Activated CD8-positive, alpha-beta memory T cell treated with anti-CD3 and anti-CD28 coated beads for 4 hours (primary cell): ENCODE measurements at regions not wholly inside any gene's neighbourhood (a gene's known extent, or its start where the extent isn't known, plus 50 kb on each side); places are given as distances from the start of the nearest gene placed in this dataset.
"Not testable (repeated sequence)": the region's sequence is repeated elsewhere in the genome, so short reads cannot be mapped to it uniquely, and the experiment has no call there.

Experiments
- DNase-seq, 2 donors: peaks; one replicate each; pipeline ENCODE4 v3.0.0-alpha.2; 2020; ENCODE audit warnings: low read depth in 2 of 2

- no peak for DNase-seq
Measured at GRCh38 chr18:10352671-10353070, 101.8 kb upstream of the APCDD1 start.

GRCh38 chr18:10353791-10354190, 100.6 kb upstream of the APCDD1 start:
- no peak for DNase-seq

GRCh38 chr18:10354241-10354811, 100.1 kb upstream of the APCDD1 start:
- DNase-seq: no peak

GRCh38 chr18:10354890-10355289, 99.5 kb upstream of the APCDD1 start:
- DNase-seq: no peak

GRCh38 chr18:10356999-10357398, 97.4 kb upstream of the APCDD1 start:
- not testable (repeated sequence) for DNase-seq

GRCh38 chr18:10361660-10362059, 92.8 kb upstream of the APCDD1 start:
- DNase-seq: no peak

- no peak for DNase-seq
Measured at GRCh38 chr18:10365021-10365500, 89.4 kb upstream of the APCDD1 start.

- no peak for DNase-seq
Measured at GRCh38 chr18:10365901-10366300, 88.5 kb upstream of the APCDD1 start.

- no peak for DNase-seq
Measured at GRCh38 chr18:10367836-10368235, 86.6 kb upstream of the APCDD1 start.

- no peak for DNase-seq
Measured at GRCh38 chr18:10368456-10369453, 85.7 kb upstream of the APCDD1 start.

- DNase-seq: no peak
Measured at GRCh38 chr18:10370716-10371115, 83.7 kb upstream of the APCDD1 start.

- no peak for DNase-seq
Measured at GRCh38 chr18:10371165-10371564, 83.3 kb upstream of the APCDD1 start.

GRCh38 chr18:10374195-10374594, 80.2 kb upstream of the APCDD1 start:
- no peak for DNase-seq

GRCh38 chr18:10374636-10375293, 79.7 kb upstream of the APCDD1 start:
- no peak for DNase-seq

- DNase-seq: no peak
Measured at GRCh38 chr18:10376731-10377130, 77.7 kb upstream of the APCDD1 start.

- no peak for DNase-seq
Measured at GRCh38 chr18:10377956-10378355, 76.5 kb upstream of the APCDD1 start.

- DNase-seq: no peak
Measured at GRCh38 chr18:10378688-10379420, 75.6 kb upstream of the APCDD1 start.

- no peak for DNase-seq
Measured at GRCh38 chr18:10379522-10379921, 74.9 kb upstream of the APCDD1 start.

GRCh38 chr18:10381516-10381915, 72.9 kb upstream of the APCDD1 start:
- no peak for DNase-seq

GRCh38 chr18:10381951-10382350, 72.5 kb upstream of the APCDD1 start:
- DNase-seq: no peak

GRCh38 chr18:10386049-10386448, 68.4 kb upstream of the APCDD1 start:
- no peak for DNase-seq

- no peak for DNase-seq
Measured at GRCh38 chr18:10386956-10387355, 67.5 kb upstream of the APCDD1 start.
